Tibial nerve (tissue), 4 donors: ENCODE measurements at regions not wholly inside any gene's neighbourhood (a gene's known extent, or its start where the extent isn't known, plus 50 kb on each side); places are given as distances from the start of the nearest gene placed in this dataset.

Experiments used
- DNase-seq, 2 donors: peaks; one replicate each; pipeline ENCODE4 v3.0.0-alpha.2; 2019; ENCODE audit warnings: low spot score in 2 of 2
- H3K27ac ChIP-seq, 4 donors: fragments of 200-600 bp; sonication (generic) in 3 of 4; one replicate each; pipeline ENCODE4 v1.5.1; 2017 to 2019; ENCODE audit warnings: mild to moderate bottlenecking in 1 of 4
- H3K27me3 ChIP-seq, 2 donors: fragments of 200-600 bp; sonication (generic) in 1 of 2; one replicate each; pipeline versions ENCODE4 v1.5.1 to v1.6.0; 2017 to 2019
- H3K36me3 ChIP-seq, 3 donors: fragments of 200-600 bp; sonication (generic); one replicate each; pipeline ENCODE4 v1.5.1; 2018 to 2019
- H3K4me1 ChIP-seq, 4 donors: fragments of 200-600 bp; sonication (generic) in 3 of 4; one replicate each; pipeline ENCODE4 v1.5.1; 2017 to 2019
- H3K4me3 ChIP-seq, 4 donors: fragments of 200-600 bp; sonication (generic) in 3 of 4; one replicate each; pipeline ENCODE4 v1.5.1; 2017 to 2019; ENCODE audit warnings: mild to moderate bottlenecking in 1 of 4, moderate library complexity in 1 of 4
- H3K9me3 ChIP-seq, 4 donors: fragments of 200-600 bp; sonication (generic) in 3 of 4; one replicate each; pipeline ENCODE4 v1.5.1; 2017 to 2019
- CTCF ChIP-seq, 5 experiments: fragments of 200-600 bp in 3 of 5; fragments of 450-650 bp in 2 of 5; sonication (generic) in 3 of 5; IDR thresholded peaks; one replicate each; pipeline ENCODE4 v1.5.1; 2016 to 2019; ENCODE audit warnings: antibody characterized with exemption in 5 of 5, mild to moderate bottlenecking in 3 of 5, moderate library complexity in 2 of 5
- EP300 ChIP-seq, 2 donors: sonication (generic); formaldehyde crosslinking; IDR thresholded peaks; one replicate each; pipeline ENCODE4 v1.6.1; 2017; ENCODE audit warnings: antibody characterized with exemption in 2 of 2, mild to moderate bottlenecking in 1 of 2
- POLR2A ChIP-seq, 2 donors: fragments of 450-650 bp; IDR thresholded peaks; one replicate each; pipeline ENCODE4 v1.6.1; 2017; ENCODE audit warnings: antibody characterized with exemption in 2 of 2, mild to moderate bottlenecking in 2 of 2, moderate library complexity in 2 of 2
- WGBS, 2 donors: methylation state at CpG; one replicate each; pipeline ENCODE4 v1.1.5; 2018; 5-methylcytosine and 5-hydroxymethylcytosine counted together

DNA sequence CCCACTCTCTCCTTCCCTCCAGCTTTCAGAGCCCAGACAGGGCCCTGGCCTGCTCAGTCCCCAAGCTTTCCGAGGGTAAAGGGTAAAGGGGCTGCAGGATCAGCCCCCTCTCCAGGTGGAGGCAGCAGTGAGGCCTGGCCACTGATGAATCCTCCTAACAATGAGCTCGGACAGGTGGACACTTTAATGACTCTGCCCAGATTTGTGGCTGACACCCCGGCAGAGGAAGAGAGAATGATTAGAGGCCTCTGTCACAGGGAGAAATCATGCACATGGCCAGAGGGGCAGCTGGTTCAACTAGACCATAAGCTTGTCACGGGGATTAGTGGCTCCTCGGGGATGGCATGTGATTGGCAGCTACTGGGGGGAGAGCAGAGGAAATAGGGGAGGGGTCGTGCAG, 587.5 kb upstream of the B3GAT1 start:
- Histone ChIP-seq H3K9me3 (no peaks in the 10 kb centered on the region), H3K36me3 (no peaks in the 10 kb centered on the region), H3K27me3 (no peaks in the 10 kb centered on the region), H3K4me3 (no peak overlapping the region), H3K4me1 (peaks cover 0 to 9% (median 0%) of the 10 kb centered on the region in 4 donors), H3K27ac (no peak overlapping the region)
- DNase-seq, result no peak
- TF ChIP-seq EP300 (IDR thresholded peaks at IDR 0.05) (no peak), CTCF (IDR thresholded peaks at IDR 0.05) (no peak), POLR2A (IDR thresholded peaks at IDR 0.05) (no peak)
- 34 to 40% methylated on average over 6 of the region's 6 CpGs for WGBS, 2 donors

- 91 to 93% methylated on average over 11 of the region's 11 CpGs for WGBS, 2 donors
- Histone ChIP-seq H3K27ac (no peak overlapping the region), H3K9me3 (no peaks in the 10 kb centered on the region), H3K27me3 (no peaks in the 10 kb centered on the region), H3K36me3 (no peaks in the 10 kb centered on the region), H3K4me3 (no peak overlapping the region), H3K4me1 (peaks cover 0 to 9% (median 0%) of the 10 kb centered on the region in 4 donors)
- no peak for TF ChIP-seq POLR2A (IDR thresholded peaks at IDR 0.05)
- TF ChIP-seq EP300 (IDR thresholded peaks at IDR 0.05), result no peak
- no peak for TF ChIP-seq CTCF (IDR thresholded peaks at IDR 0.05)
- DNase-seq, result no peak
These were observed 585.7 kb upstream of the B3GAT1 start for GRCh38 chr11:134997652-134998320.

DNA sequence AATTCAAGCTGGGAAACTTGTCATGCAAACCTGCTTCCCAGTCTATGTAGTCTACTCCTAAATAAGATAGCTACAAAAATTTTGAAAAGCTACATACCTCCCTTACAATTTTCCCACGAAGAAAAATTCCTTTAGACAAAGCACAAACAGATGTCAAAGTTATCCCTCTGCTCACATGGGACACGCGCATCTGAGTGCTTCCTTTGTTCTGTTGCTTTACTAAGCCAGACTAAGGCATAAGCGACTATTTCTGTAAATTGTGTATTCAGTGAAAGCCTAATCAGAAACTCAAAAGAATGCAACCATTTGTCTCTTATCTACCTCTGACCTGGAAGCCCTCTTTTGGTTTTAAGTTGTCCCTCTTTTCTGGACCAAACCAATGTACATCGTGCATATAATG, 583.7 kb upstream of the B3GAT1 start:
- no peak overlapping the region for H3K27ac ChIP-seq
- no peaks in the 10 kb centered on the region for H3K9me3 ChIP-seq
- DNase-seq, result no peak
- 14 to 17% methylated on average over 5 of the region's 5 CpGs for WGBS, 2 donors
- no peaks in the 10 kb centered on the region for H3K27me3 ChIP-seq
- no peaks in the 10 kb centered on the region for H3K36me3 ChIP-seq
- H3K4me1 ChIP-seq, result peaks cover 0 to 9% (median 0%) of the 10 kb centered on the region in 4 donors
- H3K4me3 ChIP-seq, result no peak overlapping the region
- TF ChIP-seq CTCF (IDR thresholded peaks at IDR 0.05) (no peak), POLR2A (IDR thresholded peaks at IDR 0.05) (no peak), EP300 (IDR thresholded peaks at IDR 0.05) (no peak)

DNA sequence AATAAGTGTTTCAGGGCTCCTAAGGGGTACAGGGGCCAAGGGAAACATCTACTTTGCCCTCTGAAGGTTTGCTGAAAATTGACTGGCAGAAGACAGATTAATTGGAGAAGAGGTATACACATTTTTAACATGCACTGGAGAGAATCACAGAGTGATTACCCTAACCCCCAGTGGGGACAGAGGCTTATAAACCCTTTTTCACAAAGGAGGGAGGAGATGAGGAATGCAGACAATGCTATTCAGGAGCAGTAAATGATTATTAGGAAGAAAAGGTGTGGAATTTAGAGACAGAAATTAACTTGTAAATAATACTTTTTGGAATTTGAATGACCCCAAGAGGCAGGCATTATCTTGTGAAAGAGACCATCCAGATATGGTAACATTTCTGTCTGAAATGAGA, 582.4 kb upstream of the B3GAT1 start:
- H3K9me3 ChIP-seq, result no peaks in the 10 kb centered on the region
- no peaks in the 10 kb centered on the region for H3K27me3 ChIP-seq
- no peak overlapping the region for H3K27ac ChIP-seq
- no peak overlapping the region for H3K4me3 ChIP-seq
- no peak for DNase-seq
- no peaks in the 10 kb centered on the region for H3K36me3 ChIP-seq
- peaks cover 0 to 9% (median 0%) of the 10 kb centered on the region in 4 donors for H3K4me1 ChIP-seq
- TF ChIP-seq EP300 (IDR thresholded peaks at IDR 0.05), result no peak
- no peak for TF ChIP-seq POLR2A (IDR thresholded peaks at IDR 0.05)
- TF ChIP-seq CTCF (IDR thresholded peaks at IDR 0.05), result no peak

DNA sequence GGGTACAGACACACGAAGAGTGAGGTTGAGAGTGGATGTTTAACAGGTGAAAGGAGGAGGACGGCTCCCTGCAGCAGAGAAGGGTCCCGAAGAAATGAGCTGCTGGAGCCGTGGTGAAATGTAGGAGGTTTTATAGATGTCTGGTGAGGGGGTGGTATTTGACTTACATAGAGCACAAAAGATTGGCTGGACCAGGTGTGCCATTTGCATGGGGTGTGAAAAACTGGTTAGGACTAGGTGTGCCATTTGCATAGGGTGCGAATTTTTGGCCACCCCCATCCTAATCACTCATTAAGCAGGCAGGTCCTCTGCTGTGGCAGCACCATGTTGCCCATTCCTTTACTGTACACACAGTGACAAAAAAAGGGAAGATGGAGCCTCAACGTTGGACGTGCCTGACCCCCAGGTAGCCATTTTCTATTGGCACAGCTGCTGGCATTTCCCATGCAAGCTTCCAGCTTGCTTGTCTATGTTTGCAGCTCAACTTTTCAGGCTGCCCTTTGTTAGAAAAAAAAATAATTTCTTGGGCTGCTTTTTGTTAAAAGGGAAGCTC, 581.7 kb upstream of the B3GAT1 start:
- WGBS, 2 donors, result 61 to 67% methylated on average over 7 of the region's 7 CpGs
- no peaks in the 10 kb centered on the region for H3K9me3 ChIP-seq
- DNase-seq, result no peak

More for the DNA sequence above, 581.7 kb upstream of the B3GAT1 start:
- H3K27me3 ChIP-seq, result no peaks in the 10 kb centered on the region
- no peak for TF ChIP-seq EP300 (IDR thresholded peaks at IDR 0.05)
- TF ChIP-seq POLR2A (IDR thresholded peaks at IDR 0.05), result no peak
- no peak for TF ChIP-seq CTCF (IDR thresholded peaks at IDR 0.05)
- no peak overlapping the region for H3K4me3 ChIP-seq
- no peak overlapping the region for H3K27ac ChIP-seq
- H3K4me1 ChIP-seq, result peaks cover 0 to 9% (median 0%) of the 10 kb centered on the region in 4 donors
- H3K36me3 ChIP-seq, result no peaks in the 10 kb centered on the region
